ENCODE measurements at regions not wholly inside any gene's neighbourhood (a gene's known extent, or its start where the extent isn't known, plus 50 kb on each side); places are given as distances from the start of the nearest gene placed in this dataset.
"Not testable (repeated sequence)": the region's sequence is repeated elsewhere in the genome, so short reads cannot be mapped to it uniquely, and the experiment has no call there.

GRCh38 chr4:3601992-3602391 is 69.8 kb upstream of the LRPAP1 start:
- no peak for DNase-seq (ENCODE audit: low read depth)
- no peak overlapping the region for H3K4me3 ChIP-seq (ENCODE audit: low read depth, low read length)
- no peak for TF ChIP-seq CTCF (IDR thresholded peaks at IDR 0.05; ENCODE audit: insufficient read depth, low read length)

GRCh38 chr4:3601108-3601690 is 69.0 kb upstream of the LRPAP1 start:
- H3K4me3 ChIP-seq (ENCODE audit: low read depth, low read length); DNase-seq (ENCODE audit: low read depth): not testable (repeated sequence)

GRCh38 chr4:3599951-3600350 is 67.7 kb upstream of the LRPAP1 start:
- TF ChIP-seq CTCF (IDR thresholded peaks at IDR 0.05; ENCODE audit: insufficient read depth, low read length): no peak
- no peak for DNase-seq (ENCODE audit: low read depth)

GRCh38 chr4:3598695-3599227 is 66.5 kb upstream of the LRPAP1 start:
- no peak for TF ChIP-seq CTCF (IDR thresholded peaks at IDR 0.05; ENCODE audit: insufficient read depth, low read length)
- no peak for DNase-seq (ENCODE audit: low read depth)
- H3K4me3 ChIP-seq (ENCODE audit: low read depth, low read length): no peak overlapping the region

More at GRCh38 chr4:3599951-3600350, 67.7 kb upstream of the LRPAP1 start:
- no peak overlapping the region for H3K4me3 ChIP-seq (ENCODE audit: low read depth, low read length)

- DNase-seq (ENCODE audit: low read depth); H3K4me3 ChIP-seq (ENCODE audit: low read depth, low read length): not testable (repeated sequence)
These were observed 65.8 kb upstream of the LRPAP1 start for GRCh38 chr4:3597896-3598505.

GRCh38 chr4:3596957-3597733 is 64.9 kb upstream of the LRPAP1 start:
- DNase-seq (ENCODE audit: low read depth); H3K4me3 ChIP-seq (ENCODE audit: low read depth, low read length): not testable (repeated sequence)

- DNase-seq (ENCODE audit: low read depth); H3K4me3 ChIP-seq (ENCODE audit: low read depth, low read length): not testable (repeated sequence)
These were observed 63.5 kb upstream of the LRPAP1 start for GRCh38 chr4:3595627-3596291.

GRCh38 chr4:3594751-3595150 is 62.5 kb upstream of the LRPAP1 start:
- not testable (repeated sequence) for DNase-seq (ENCODE audit: low read depth); H3K4me3 ChIP-seq (ENCODE audit: low read depth, low read length)

GRCh38 chr4:3589946-3590924 is 58.0 kb upstream of the LRPAP1 start:
- not testable (repeated sequence) for H3K4me3 ChIP-seq (ENCODE audit: low read depth, low read length); DNase-seq (ENCODE audit: low read depth)

- DNase-seq (ENCODE audit: low read depth): not testable (repeated sequence)
These were observed 57.2 kb upstream of the LRPAP1 start for GRCh38 chr4:3589379-3589778.

GRCh38 chr4:3588517-3589194 is 56.4 kb upstream of the LRPAP1 start:
- not testable (repeated sequence) for DNase-seq (ENCODE audit: low read depth); H3K4me3 ChIP-seq (ENCODE audit: low read depth, low read length)

More at GRCh38 chr4:3589379-3589778, 57.2 kb upstream of the LRPAP1 start:
- H3K4me3 ChIP-seq (ENCODE audit: low read depth, low read length): not testable (repeated sequence)

GRCh38 chr4:3586596-3586995 is 54.4 kb upstream of the LRPAP1 start:
- not testable (repeated sequence) for H3K4me3 ChIP-seq (ENCODE audit: low read depth, low read length); DNase-seq (ENCODE audit: low read depth)

- not testable (repeated sequence) for H3K4me3 ChIP-seq (ENCODE audit: low read depth, low read length); DNase-seq (ENCODE audit: low read depth)
These were observed 53.3 kb upstream of the LRPAP1 start for GRCh38 chr4:3585567-3585966.

Measured in fibroblast of the aortic adventitia (primary cell).